AG04450 (cell line): ENCODE measurements at regions not wholly inside any gene's neighbourhood (a gene's known extent, or its start where the extent isn't known, plus 50 kb on each side); places are given as distances from the start of the nearest gene placed in this dataset.

Experiments
- CTCF ChIA-PET: fragments of 300-600, 350-600 bp; formaldehyde crosslinking; extraction: SDS; loops from one replicate; lab custom pipeline; 2022; ENCODE audit warnings: antibody characterized with exemption, inconsistent platforms; lab: Charles Lee
- POLR2A ChIA-PET: fragments of 350-600 bp; formaldehyde crosslinking; extraction: SDS; loops from one replicate; lab custom pipeline; 2021; ENCODE audit warnings: antibody characterized with exemption, inconsistent platforms; lab: Yijun Ruan, JAX
- DNase-seq: peaks from one replicate; pipeline ENCODE4 v3.0.0-alpha.2; 2011; ENCODE audit warnings: low read depth, low spot score
- H3K27ac ChIP-seq: one replicate; pipeline ENCODE4 v1.5.1; 2012; ENCODE audit warnings: low read depth, low read length, control low read depth
- H3K27me3 ChIP-seq: one replicate; pipeline ENCODE4 v1.6.0; 2012; ENCODE audit warnings: low read length; ENCODE audit not compliant: control insufficient read depth, insufficient read depth
- H3K4me3 ChIP-seq: 2 replicates; pipeline ENCODE4 v1.5.1; 2011; ENCODE audit warnings: mild to moderate bottlenecking, low read depth, low read length, control low read depth
- H3K9me3 ChIP-seq: 2 replicates; pipeline ENCODE4 v1.5.1; 2012; ENCODE audit warnings: low read length; ENCODE audit not compliant: control insufficient read depth, insufficient read depth
- CTCF ChIP-seq: IDR thresholded peaks from 2 replicates; pipeline ENCODE4 v1.5.1; 2011; ENCODE audit warnings: low read depth, low read length, control low read depth, inconsistent platforms

DNA sequence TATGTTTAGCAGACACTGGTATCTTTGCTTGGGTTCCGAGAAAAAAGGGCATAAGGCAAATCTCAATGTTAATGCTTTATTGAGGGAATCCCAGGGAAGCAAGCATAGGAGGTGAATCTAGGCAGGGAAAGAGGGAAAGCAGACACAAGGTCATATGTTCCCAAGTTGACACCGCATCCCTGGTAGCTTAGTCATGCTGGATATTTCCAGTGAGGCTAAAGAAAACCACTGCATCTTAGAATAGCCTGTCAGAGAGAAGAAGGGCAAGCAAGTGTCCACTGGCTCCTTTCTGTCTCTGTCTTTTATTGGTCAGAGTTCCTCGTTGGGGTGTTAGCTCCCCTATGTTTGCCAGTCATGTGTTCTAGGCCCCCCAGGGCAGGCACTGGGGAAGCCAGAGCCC is 104.7 kb downstream of the NKX6-1 start:
- H3K4me3 ChIP-seq, result no peak overlapping the region
- no peak for DNase-seq
- no peaks in the 10 kb centered on the region for H3K27me3 ChIP-seq
- ChIA-PET CTCF (no interaction called here), POLR2A (no interaction called here)
- no peaks in the 10 kb centered on the region for H3K9me3 ChIP-seq
- H3K27ac ChIP-seq, result no peak overlapping the region
- no peak for TF ChIP-seq CTCF

GRCh38 chr4:84392951-84393590 is 106.0 kb downstream of the NKX6-1 start:
- Histone ChIP-seq H3K9me3 (no peaks in the 10 kb centered on the region), H3K27me3 (no peaks in the 10 kb centered on the region), H3K27ac (no peak overlapping the region), H3K4me3 (no peak overlapping the region)
- ChIA-PET POLR2A (no interaction called here), CTCF (interaction anchor here (1.1 kb wide), 1 partner anchor 111 kb away, joined by 4 read pairs; no protein-coding TSS in a partner anchor)
- no peak for DNase-seq
- TF ChIP-seq CTCF, result no peak

DNA sequence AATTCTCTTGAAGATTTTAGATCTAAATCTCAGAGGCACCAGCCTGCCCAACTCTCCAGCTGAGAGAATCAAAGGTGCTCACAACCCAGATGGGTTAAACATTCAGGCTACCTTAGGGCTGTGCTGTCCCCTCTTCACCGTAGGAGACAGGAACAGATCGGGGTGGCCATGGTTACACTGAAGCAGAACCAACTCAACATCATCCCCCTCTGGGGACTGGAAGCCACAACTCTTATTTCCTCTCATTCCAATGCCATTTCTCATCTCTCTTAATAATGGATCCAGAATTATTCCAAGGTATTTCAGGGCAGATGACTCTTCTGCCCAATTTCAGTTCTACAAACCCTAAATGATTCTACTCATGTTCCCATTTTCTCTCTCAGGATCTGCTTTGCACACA is 109.7 kb downstream of the NKX6-1 start:
- no peak overlapping the region for H3K27ac ChIP-seq
- H3K9me3 ChIP-seq, result no peaks in the 10 kb centered on the region
- no peak for TF ChIP-seq CTCF
- DNase-seq, result no peak
- no peak overlapping the region for H3K4me3 ChIP-seq
- no peaks in the 10 kb centered on the region for H3K27me3 ChIP-seq
- POLR2A ChIA-PET, result no interaction called here
- CTCF ChIA-PET, result interaction anchor here (0.6 kb wide), 1 partner anchor 983 kb away, joined by 6 read pairs; no protein-coding TSS in a partner anchor

DNA sequence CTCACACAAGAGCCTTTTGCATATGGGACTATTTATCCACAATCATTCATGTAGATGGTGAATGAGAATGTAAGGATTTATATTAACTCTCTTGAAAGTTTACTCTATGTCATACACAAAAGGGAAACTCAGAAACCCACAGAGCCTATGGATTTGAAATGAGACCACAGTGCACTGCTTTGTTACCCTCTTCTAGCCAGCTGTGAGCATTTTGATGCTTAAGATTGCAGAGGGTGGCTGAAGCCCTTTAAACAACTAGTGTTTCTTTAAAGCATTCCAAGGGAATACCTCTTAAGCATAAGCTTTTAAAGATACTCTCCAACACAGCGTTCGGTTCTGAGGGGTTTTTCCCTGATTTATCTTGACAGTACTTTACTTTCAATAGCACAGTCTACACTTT is 113.9 kb downstream of the NKX6-1 start:
- TF ChIP-seq CTCF, result no peak
- ChIA-PET CTCF (no interaction called here), POLR2A (no interaction called here)
- no peaks in the 10 kb centered on the region for H3K9me3 ChIP-seq
- H3K27me3 ChIP-seq, result no peaks in the 10 kb centered on the region
- H3K4me3 ChIP-seq, result no peak overlapping the region
- no peak overlapping the region for H3K27ac ChIP-seq
- DNase-seq, result no peak

- no peak for TF ChIP-seq CTCF
- Histone ChIP-seq H3K27me3 (no peaks in the 10 kb centered on the region), H3K9me3 (no peaks in the 10 kb centered on the region), H3K27ac (no peak overlapping the region), H3K4me3 (no peak overlapping the region)
- ChIA-PET CTCF (no interaction called here), POLR2A (no interaction called here)
- no peak for DNase-seq
These were observed 114.3 kb downstream of the NKX6-1 start for GRCh38 chr4:84384801-84385200.
